SK-N-SH (cell line): ENCODE measurements at regions not wholly inside any gene's neighbourhood (a gene's known extent, or its start where the extent isn't known, plus 50 kb on each side); places are given as distances from the start of the nearest gene placed in this dataset.

ENCODE experiments used
- CTCF ChIP-seq: fragments of 200-600 bp; sonication (generic); IDR thresholded peaks from 2 replicates; pipeline ENCODE4 v1.6.1; 2017; ENCODE audit warnings: antibody characterized with exemption, mild to moderate bottlenecking, moderate library complexity
- PBX3 ChIP-seq: IDR thresholded peaks from 2 replicates; pipeline ENCODE4; 2012
- POLR2AphosphoS5 ChIP-seq: IDR thresholded peaks from 2 replicates; pipeline ENCODE4 v1.6.1; 2012; ENCODE audit warnings: low read depth, low read length
- RAD21 ChIP-seq: IDR thresholded peaks from 2 replicates; pipeline ENCODE4 v1.6.1; 2012; ENCODE audit warnings: mild to moderate bottlenecking, low read length
- REST ChIP-seq: IDR thresholded peaks from 2 replicates; pipeline ENCODE4 v1.6.1; 2012; ENCODE audit warnings: mild to moderate bottlenecking, low read depth, low read length, moderate library complexity
- RFX5 ChIP-seq: IDR thresholded peaks from 2 replicates; pipeline ENCODE4 v1.6.1; 2012; ENCODE audit warnings: mild to moderate bottlenecking, improper control_type of control experiment, low read length
- SIN3A ChIP-seq: IDR thresholded peaks from 2 replicates; pipeline ENCODE4 v1.6.1; 2012; ENCODE audit warnings: low read depth, mild to moderate bottlenecking, low read length, moderate library complexity, borderline replicate concordance
- YY1 ChIP-seq: IDR thresholded peaks from 2 replicates; pipeline ENCODE4 v1.4.0; 2012; ENCODE audit warnings: low read depth, mild to moderate bottlenecking
- TF ChIP-seq, protein P1 (sequence below): IDR thresholded peaks from 2 replicates; pipeline ENCODE4 v1.4.0; 2012; ENCODE audit warnings: low read depth

DNA sequence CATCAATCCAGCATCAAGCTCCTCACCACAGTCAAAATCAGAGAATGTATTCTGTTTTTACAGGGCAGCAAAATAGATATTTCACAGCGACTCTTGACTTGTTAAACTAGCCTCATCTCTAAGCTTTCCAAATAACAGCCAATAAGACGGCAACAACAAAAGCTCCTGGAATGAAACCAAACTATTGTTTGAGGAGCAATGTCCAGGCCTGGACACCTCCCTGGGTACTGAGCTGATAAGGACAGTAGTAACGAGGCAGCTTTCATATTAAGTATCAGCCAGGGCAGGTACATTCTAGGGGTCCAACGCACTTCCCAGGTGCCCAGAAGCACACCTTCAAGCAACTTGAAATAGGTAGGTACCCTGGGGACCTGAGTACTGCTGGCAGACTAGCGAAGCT is 260.3 kb downstream of the ENC1 start:
- TF ChIP-seq SIN3A, result no peak
- no peak for TF ChIP-seq RAD21
- TF ChIP-seq YY1, result no peak
- TF ChIP-seq REST, result no peak
- no peak for TF ChIP-seq CTCF
- TF ChIP-seq, protein P1, sequence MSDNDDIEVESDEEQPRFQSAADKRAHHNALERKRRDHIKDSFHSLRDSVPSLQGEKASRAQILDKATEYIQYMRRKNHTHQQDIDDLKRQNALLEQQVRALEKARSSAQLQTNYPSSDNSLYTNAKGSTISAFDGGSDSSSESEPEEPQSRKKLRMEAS, result no peak
- no peak for TF ChIP-seq RFX5
- TF ChIP-seq PBX3, result no peak
- TF ChIP-seq POLR2AphosphoS5, result no peak
